GM12878 (cell line): ENCODE measurements at regions not wholly inside any gene's neighbourhood (a gene's known extent, or its start where the extent isn't known, plus 50 kb on each side); places are given as distances from the start of the nearest gene placed in this dataset.

Source experiments
- ATAC-seq: fragments of 200-7000 bp; cut with Tn5 transposase; 3 replicates; pipeline ENCODE4 v1.9.1; 2020; ENCODE audit warnings: mild to moderate bottlenecking, moderate library complexity
- BruUV-seq: library from RNA; stranded (reverse); fragments of 400-500 nt; replicated peaks from 2 replicates; lab custom pipeline; 2021; lab: Mats Ljungman, UMichigan
- CTCF ChIA-PET: fragments of 300-600 bp; sonication (Branson Sonifier 250); formaldehyde crosslinking; extraction: SDS; loops from one replicate; lab custom pipeline; 2021; ENCODE audit warnings: inconsistent platforms; lab: Yijun Ruan, JAX
- POLR2A ChIA-PET: fragments of 350-600 bp; formaldehyde crosslinking; extraction: SDS; loops from one replicate; lab custom pipeline; 2021; ENCODE audit warnings: inconsistent platforms; lab: Charles Lee
- RAD21 ChIA-PET: fragments of 300-600 bp; sonication (Branson Sonifier 250); formaldehyde crosslinking; loops from one replicate; lab custom pipeline; 2023; ENCODE audit warnings: antibody characterized with exemption; ENCODE audit not compliant: unreplicated experiment; lab: Charles Lee
- SMC1A ChIA-PET: fragments of 300-600 bp; sonication (Branson Sonifier 250); formaldehyde crosslinking; loops from one replicate; lab custom pipeline; 2023; ENCODE audit not compliant: unreplicated experiment, uncharacterized antibody; lab: Charles Lee
- DNase-seq: peaks from one replicate; pipeline ENCODE4 v3.0.0-alpha.2; 2011; ENCODE audit warnings: low read depth, low spot score
- FAIRE-seq: peaks from 3 replicates; lab custom pipeline; 2011; peaks lifted over from hg19 to GRCh38; lab: Jason Lieb, UNC
- H2AFZ ChIP-seq: 2 replicates; pipeline ENCODE4 v1.6.0; 2011; ENCODE audit warnings: low read depth, low read length, control low read depth; ENCODE audit not compliant: control insufficient read depth
- H3K27ac ChIP-seq: 2 replicates; pipeline ENCODE4 v1.5.1; 2011; ENCODE audit warnings: control low read depth; ENCODE audit not compliant: control insufficient read depth, insufficient read depth
- H3K27me3 ChIP-seq, 2 experiments: replicated peaks in 1 of 2; 2 replicates each; pipeline versions ENCODE4 v1.6.0 to v1.6.1; 2011; ENCODE audit warnings: low read length in 1 of 2; ENCODE audit not compliant: control insufficient read depth in 2 of 2, insufficient read depth in 2 of 2
- H3K36me3 ChIP-seq, 2 experiments: 2 replicates each; pipeline ENCODE4 v1.5.1; 2011; ENCODE audit warnings: low read length in 1 of 2; ENCODE audit not compliant: control insufficient read depth in 2 of 2, insufficient read depth in 2 of 2
- H3K4me1 ChIP-seq: 2 replicates; pipeline ENCODE4 v1.6.1; 2011; ENCODE audit warnings: mild to moderate bottlenecking, low read length, moderate library complexity, mixed read lengths; ENCODE audit not compliant: control insufficient read depth, insufficient read depth
- H3K4me2 ChIP-seq: 2 replicates; pipeline ENCODE4 v1.6.0; 2011; ENCODE audit warnings: control low read depth; ENCODE audit not compliant: control insufficient read depth, insufficient read depth
- H3K4me3 ChIP-seq: fragments of 200-600 bp; sonication (generic); 2 replicates; pipeline ENCODE4 v1.5.1; 2016
- H3K79me2 ChIP-seq: 2 replicates; pipeline ENCODE4 v1.6.0; 2011; ENCODE audit warnings: low read length; ENCODE audit not compliant: control insufficient read depth, insufficient read depth
- H3K9ac ChIP-seq: 2 replicates; pipeline ENCODE4 v1.8.0; 2011; ENCODE audit warnings: low read length, control low read depth, mixed read lengths; ENCODE audit not compliant: control insufficient read depth, insufficient read depth
- H3K9me3 ChIP-seq: replicated peaks from 3 replicates; pipeline ENCODE4 v1.5.1; 2011; ENCODE audit warnings: mild to moderate bottlenecking, low read length; ENCODE audit not compliant: control insufficient read depth, insufficient read depth
- H4K20me1 ChIP-seq: 2 replicates; pipeline ENCODE4 v1.6.0; 2011; ENCODE audit not compliant: control insufficient read depth, insufficient read depth
- ATF7 ChIP-seq: fragments of 450-650 bp; IDR thresholded peaks from 2 replicates; pipeline ENCODE4 v1.6.1; 2016; ENCODE audit warnings: low read depth, mild to moderate bottlenecking
- EGR1 ChIP-seq, 2 experiments: IDR thresholded peaks; 1 replicate in 1 of 2; 2 replicates in 1 of 2; pipeline ENCODE4 v1.6.1; 2011 to 2012; ENCODE audit warnings: low read depth in 2 of 2, low read length in 2 of 2, borderline replicate concordance in 1 of 2, mild to moderate bottlenecking in 1 of 2, moderate library complexity in 1 of 2
- HDAC6 ChIP-seq: fragments of 200-600 bp; sonication (generic); IDR thresholded peaks from one replicate; pipeline ENCODE4 v1.8.0; 2017; ENCODE audit warnings: antibody characterized with exemption; ENCODE audit not compliant: unreplicated experiment
- IRF5 ChIP-seq: fragments of 450-650 bp; IDR thresholded peaks from 2 replicates; pipeline ENCODE4 v1.6.1; 2017; ENCODE audit warnings: borderline replicate concordance
- MEF2B ChIP-seq: fragments of 450-650 bp; IDR thresholded peaks from 2 replicates; pipeline ENCODE4 v1.6.1; 2018; ENCODE audit warnings: mild to moderate bottlenecking, moderate library complexity; ENCODE audit not compliant: partially characterized antibody, poor library complexity, severe bottlenecking
- NR2C1 ChIP-seq: fragments of 450-650 bp; IDR thresholded peaks from 2 replicates; pipeline ENCODE4 v1.6.1; 2017; ENCODE audit warnings: antibody characterized with exemption, mild to moderate bottlenecking, moderate library complexity
- RUNX3 ChIP-seq: IDR thresholded peaks from 2 replicates; pipeline ENCODE4 v1.6.1; 2012; ENCODE audit warnings: low read length, inconsistent platforms
- USF1 ChIP-seq: IDR thresholded peaks from 2 replicates; pipeline ENCODE4 v1.6.1; 2011; ENCODE audit warnings: borderline replicate concordance, low read depth, mild to moderate bottlenecking, moderate library complexity, mixed read lengths, low read length; ENCODE audit not compliant: insufficient read depth; ENCODE audit errors: extremely low read length
- ZBTB40 ChIP-seq: fragments of 450-650 bp; IDR thresholded peaks from 2 replicates; pipeline ENCODE4 v1.6.1; 2016; ENCODE audit warnings: mild to moderate bottlenecking, moderate library complexity, borderline replicate concordance
- WGBS: methylation state at CpG from one replicate; pipeline ENCODE4 v1.1.6; 2016; ENCODE audit warnings: low lambda C conversion rate; ENCODE audit not compliant: insufficient replicate concordance, insufficient coverage; ENCODE audit errors: missing lambda C conversion rate; 5-methylcytosine and 5-hydroxymethylcytosine counted together
- in situ Hi-C: fragments of 300-500 bp; cut with MboI; formaldehyde crosslinking; loops from 9 replicates; pipeline ENCODE4 v1.14.3; 2018; ENCODE audit warnings: mixed read lengths
- intact Hi-C: fragments of 100-400 bp; cut with micrococcal nuclease; formaldehyde crosslinking; loops from one replicate; pipeline ENCODE4 v1.14.2; 2022; ENCODE audit not compliant: unreplicated experiment
- TF ChIP-seq, protein P1 (sequence below): fragments of 450-650 bp; IDR thresholded peaks from 2 replicates; pipeline ENCODE4 v1.6.1; 2017; ENCODE audit warnings: antibody characterized with exemption, mild to moderate bottlenecking, moderate library complexity

DNA sequence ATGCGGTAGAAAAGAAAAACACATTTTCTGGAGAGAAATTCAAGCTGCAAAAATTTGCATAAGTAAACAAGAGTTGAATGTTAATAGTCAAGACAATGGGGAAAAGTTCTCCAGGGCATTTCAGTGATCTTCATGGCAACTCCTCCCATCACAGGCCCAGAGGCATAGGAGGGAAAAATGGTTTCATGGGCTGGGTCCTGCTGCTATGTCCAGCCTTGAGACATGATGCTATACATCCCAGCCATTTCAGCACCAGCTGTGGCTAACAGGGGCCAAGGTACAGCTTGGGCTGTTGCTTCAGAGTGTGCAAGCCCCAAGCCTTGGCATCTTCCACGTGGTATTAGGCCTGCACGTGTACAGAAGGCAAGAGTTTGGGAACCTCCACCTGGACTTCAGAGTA lies 118.6 kb upstream of the DLGAP1 start (continued):
- no peak for TF ChIP-seq HDAC6
- TF ChIP-seq RUNX3, result no peak
- no peak for TF ChIP-seq USF1

DNA sequence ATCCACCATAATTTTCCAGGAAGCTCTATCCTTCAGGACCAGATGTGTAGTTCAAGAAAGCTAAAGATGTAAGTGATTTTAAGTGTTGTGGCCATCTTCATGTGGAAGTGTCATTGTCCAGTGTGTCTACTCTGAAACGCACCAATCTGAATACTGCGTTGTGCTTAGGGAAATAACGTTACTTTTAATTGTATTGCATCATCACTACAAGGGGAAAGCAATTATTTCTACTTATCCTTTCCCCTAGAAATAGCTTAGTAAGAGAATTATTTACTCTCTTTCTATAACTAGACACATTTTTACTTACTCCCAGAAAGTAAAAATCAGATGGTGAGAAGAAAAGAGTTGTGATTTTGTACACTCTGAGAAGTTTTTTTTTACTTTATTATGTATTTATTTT lies 102.4 kb upstream of the DLGAP1 start:
- ChIA-PET CTCF (no interaction called here), SMC1A (interaction anchor here (0.7 kb wide), 1 partner anchor 75 kb away, joined by 3 read pairs; no protein-coding TSS in a partner anchor), RAD21 (no interaction called here), POLR2A (no interaction called here)
- ATAC-seq, result no peak
- H3K4me3 ChIP-seq, result no peak overlapping the region
- no peaks in the 10 kb centered on the region for H3K27me3 ChIP-seq
- no peak overlapping the region for H3K27ac ChIP-seq
- no peak overlapping the region for H2AFZ ChIP-seq
- H4K20me1 ChIP-seq, result no peaks in the 10 kb centered on the region
- WGBS, result 65% methylated on average over 3 of the region's 3 CpGs
- no peaks in the 10 kb centered on the region for H3K79me2 ChIP-seq
- in situ Hi-C loops, result no loop called here
- no peak for DNase-seq
- H3K9ac ChIP-seq, result no peak overlapping the region
- H3K9me3 ChIP-seq, result no peaks in the 10 kb centered on the region; the same call in 2 of the 3 replicates
- no peak overlapping the region for H3K4me2 ChIP-seq
- no peak for FAIRE-seq
- intact Hi-C loops, result no loop called here
- no TSS peak for BruUV-seq
- H3K4me1 ChIP-seq, result no peaks in the 10 kb centered on the region
- H3K36me3 ChIP-seq, result no peaks in the 10 kb centered on the region
- no peak for TF ChIP-seq EGR1 (IDR thresholded peaks at IDR 0.05; ENCODE audit: borderline replicate concordance in 1 of 2, low read depth in 2 of 2, low read length in 2 of 2)
- TF ChIP-seq HDAC6, result no peak
- TF ChIP-seq NR2C1, result no peak
- no peak for TF ChIP-seq IRF5
- TF ChIP-seq ATF7, result no peak
- TF ChIP-seq MEF2B, result no peak
- no peak for TF ChIP-seq ZBTB40
- TF ChIP-seq, protein P1, sequence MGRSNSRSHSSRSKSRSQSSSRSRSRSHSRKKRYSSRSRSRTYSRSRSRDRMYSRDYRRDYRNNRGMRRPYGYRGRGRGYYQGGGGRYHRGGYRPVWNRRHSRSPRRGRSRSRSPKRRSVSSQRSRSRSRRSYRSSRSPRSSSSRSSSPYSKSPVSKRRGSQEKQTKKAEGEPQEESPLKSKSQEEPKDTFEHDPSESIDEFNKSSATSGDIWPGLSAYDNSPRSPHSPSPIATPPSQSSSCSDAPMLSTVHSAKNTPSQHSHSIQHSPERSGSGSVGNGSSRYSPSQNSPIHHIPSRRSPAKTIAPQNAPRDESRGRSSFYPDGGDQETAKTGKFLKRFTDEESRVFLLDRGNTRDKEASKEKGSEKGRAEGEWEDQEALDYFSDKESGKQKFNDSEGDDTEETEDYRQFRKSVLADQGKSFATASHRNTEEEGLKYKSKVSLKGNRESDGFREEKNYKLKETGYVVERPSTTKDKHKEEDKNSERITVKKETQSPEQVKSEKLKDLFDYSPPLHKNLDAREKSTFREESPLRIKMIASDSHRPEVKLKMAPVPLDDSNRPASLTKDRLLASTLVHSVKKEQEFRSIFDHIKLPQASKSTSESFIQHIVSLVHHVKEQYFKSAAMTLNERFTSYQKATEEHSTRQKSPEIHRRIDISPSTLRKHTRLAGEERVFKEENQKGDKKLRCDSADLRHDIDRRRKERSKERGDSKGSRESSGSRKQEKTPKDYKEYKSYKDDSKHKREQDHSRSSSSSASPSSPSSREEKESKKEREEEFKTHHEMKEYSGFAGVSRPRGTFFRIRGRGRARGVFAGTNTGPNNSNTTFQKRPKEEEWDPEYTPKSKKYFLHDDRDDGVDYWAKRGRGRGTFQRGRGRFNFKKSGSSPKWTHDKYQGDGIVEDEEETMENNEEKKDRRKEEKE, result no peak
